B cell (primary cell): ENCODE measurements at regions not wholly inside any gene's neighbourhood (a gene's known extent, or its start where the extent isn't known, plus 50 kb on each side); places are given as distances from the start of the nearest gene placed in this dataset.

ENCODE experiments used
- ATAC-seq: fragments of 200-7000 bp; cut with Tn5 transposase; one replicate; pipeline ENCODE4 v1.10.0; 2021; ENCODE audit warnings: low read depth, mild to moderate bottlenecking, moderate number of reproducible peaks, moderate library complexity
- CTCF ChIA-PET: fragments of 350-600 bp; sonication (Branson Sonifier 250); formaldehyde crosslinking; loops from one replicate; lab custom pipeline; 2021; ENCODE audit warnings: antibody characterized with exemption, inconsistent platforms; lab: Charles Lee
- POLR2A ChIA-PET: fragments of 350-600 bp; sonication (Branson Sonifier 250); formaldehyde crosslinking; loops from one replicate; lab custom pipeline; 2021; ENCODE audit warnings: antibody characterized with exemption; lab: Charles Lee
- DNase-seq: peaks from one replicate; pipeline ENCODE4 v3.0.0; 2013
- H2AFZ ChIP-seq: 2 replicates; pipeline ENCODE4 v1.6.1; 2012; ENCODE audit warnings: mild to moderate bottlenecking, low read depth, low read length; ENCODE audit not compliant: insufficient read depth, poor library complexity, severe bottlenecking
- H3K27ac ChIP-seq, 2 donors: 1 replicate in 1 of 2; 2 replicates in 1 of 2; pipeline ENCODE4 v1.5.1; 2012 to 2013; ENCODE audit warnings: low read length in 2 of 2, mild to moderate bottlenecking in 2 of 2, moderate library complexity in 1 of 2
- H3K27me3 ChIP-seq, 4 experiments: fragments of 200-600 bp in 1 of 4; sonication (generic) in 1 of 4; replicated peaks in 1 of 4; 1 replicate in 2 of 4; 2 replicates in 2 of 4; pipeline versions ENCODE4 v1.6.1 to v1.7.0; 2013 to 2016; ENCODE audit warnings: low read length in 3 of 4, mild to moderate bottlenecking in 2 of 4, mixed read lengths in 1 of 4, moderate library complexity in 1 of 4; ENCODE audit not compliant: insufficient read depth in 4 of 4, control insufficient read depth in 3 of 4; ENCODE audit errors: control extremely low read depth in 1 of 4
- H3K36me3 ChIP-seq, 2 experiments: replicated peaks in 1 of 2; 1 replicate in 1 of 2; 2 replicates in 1 of 2; pipeline versions ENCODE4 v1.6.1 to v1.7.1; 2013; ENCODE audit warnings: low read length in 1 of 2; ENCODE audit not compliant: insufficient read depth in 2 of 2, control insufficient read depth in 1 of 2; ENCODE audit errors: control extremely low read depth in 1 of 2, extremely low read depth in 1 of 2
- H3K4me1 ChIP-seq, 2 donors: fragments of 200-600 bp in 1 of 2; sonication (generic) in 1 of 2; 1 replicate in 1 of 2; 2 replicates in 1 of 2; pipeline versions ENCODE4 v1.5.1 to v1.6.1; 2013 to 2017; ENCODE audit warnings: low read length in 2 of 2; ENCODE audit not compliant: control insufficient read depth in 2 of 2, insufficient read depth in 2 of 2
- H3K4me2 ChIP-seq: replicated peaks from 2 replicates; pipeline ENCODE3; 2012; ENCODE audit warnings: mild to moderate bottlenecking, low read depth, low read length; ENCODE audit not compliant: poor library complexity, severe bottlenecking
- H3K4me3 ChIP-seq, 5 experiments: fragments of 200-600 bp in 1 of 5; sonication (generic) in 1 of 5; 1 replicate in 3 of 5; 2 replicates in 2 of 5; pipeline versions ENCODE4 v1.5.1 to v1.7.0; 2011 to 2016; ENCODE audit warnings: low read length in 4 of 5, mild to moderate bottlenecking in 4 of 5, low read depth in 2 of 5, control low read depth in 1 of 5, moderate library complexity in 1 of 5; ENCODE audit not compliant: insufficient read depth in 1 of 5; ENCODE audit errors: control extremely low read depth in 1 of 5, extremely low read depth in 1 of 5
- H3K79me2 ChIP-seq: fragments of 200-600 bp; sonication (generic); one replicate; pipeline ENCODE4 v1.6.0; 2016; ENCODE audit warnings: low read length; ENCODE audit not compliant: control insufficient read depth, insufficient read depth
- H3K9ac ChIP-seq: fragments of 200-600 bp; sonication (generic); 2 replicates; pipeline ENCODE4 v1.6.1; 2017; ENCODE audit warnings: mild to moderate bottlenecking, low read length, moderate library complexity
- H3K9me3 ChIP-seq, 3 donors: one replicate each; pipeline versions ENCODE4 v1.6.1 to v1.7.1; 2013; ENCODE audit warnings: low read length in 2 of 3; ENCODE audit not compliant: control insufficient read depth in 2 of 3, insufficient read depth in 1 of 3; ENCODE audit errors: control extremely low read depth in 1 of 3
- H4K20me1 ChIP-seq: 2 replicates; pipeline ENCODE4 v1.6.0; 2012; ENCODE audit warnings: mild to moderate bottlenecking, low read length; ENCODE audit not compliant: insufficient read depth, control insufficient read depth, poor library complexity, severe bottlenecking
- H3K27ac Mint-ChIP-seq: one replicate; pipeline ENCODE4 v1.8.0; 2021; ENCODE audit warnings: mixed read lengths
- H3K27me3 Mint-ChIP-seq: one replicate; pipeline ENCODE4 v1.8.0; 2021; ENCODE audit warnings: mixed read lengths
- H3K4me1 Mint-ChIP-seq: one replicate; pipeline ENCODE4 v1.8.0; 2021; ENCODE audit warnings: mixed read lengths
- H3K4me3 Mint-ChIP-seq: one replicate; pipeline ENCODE4 v1.8.0; 2021; ENCODE audit warnings: mixed read lengths
- H3K9me3 Mint-ChIP-seq: one replicate; pipeline ENCODE4 v1.8.0; 2022; ENCODE audit warnings: mixed read lengths; ENCODE audit not compliant: insufficient read depth
- EZH2 ChIP-seq: IDR thresholded peaks from 2 replicates; pipeline ENCODE4 v1.6.1; 2012; ENCODE audit warnings: borderline replicate concordance, low read depth, mild to moderate bottlenecking, moderate library complexity, low read length; ENCODE audit not compliant: insufficient read depth, poor library complexity, severe bottlenecking
- WGBS: methylation state at CpG from one replicate; pipeline ENCODE4 v1.1.5; 2013; ENCODE audit warnings: missing lambda C conversion rate; ENCODE audit not compliant: insufficient coverage; 5-methylcytosine and 5-hydroxymethylcytosine counted together
- intact Hi-C: fragments of 100-400 bp; cut with micrococcal nuclease; formaldehyde crosslinking; loops from one replicate; pipeline ENCODE4 v1.10.0; 2022
- TF ChIP-seq, protein P1 (sequence below): fragments of 200-600 bp; IDR thresholded peaks from one replicate; pipeline ENCODE4 v1.8.0; 2022; ENCODE audit warnings: antibody characterized with exemption, mild to moderate bottlenecking

DNA sequence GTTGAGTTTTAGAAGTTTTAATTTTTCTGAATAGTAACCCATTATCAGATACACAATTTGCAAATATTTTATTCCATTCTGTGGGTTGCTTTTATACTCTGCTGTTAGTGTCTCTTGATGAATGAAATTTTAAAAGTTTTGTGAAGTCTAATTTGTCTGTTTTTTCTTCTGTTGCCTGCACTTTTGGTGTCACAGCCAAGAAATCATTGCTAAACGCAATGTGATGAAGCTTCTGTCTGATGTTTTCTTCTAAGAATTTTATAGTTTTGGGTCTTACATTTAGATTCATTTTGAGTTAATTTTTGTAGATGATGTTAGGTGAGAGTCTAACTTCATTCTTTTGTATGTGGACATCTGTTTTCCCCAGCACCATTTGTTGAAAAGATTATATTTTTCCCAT lies 330.0 kb upstream of the FOXK1 start:
- Histone ChIP-seq H3K4me3 (no peak overlapping the region), H2AFZ (no peak overlapping the region), H3K27me3 (no peaks in the 10 kb centered on the region), H3K9me3 (no peaks in the 10 kb centered on the region), H3K4me2 (no peak overlapping the region), H3K27ac (no peak overlapping the region), H4K20me1 (no peaks in the 10 kb centered on the region), H3K9ac (no peak overlapping the region), H3K36me3 (no peaks in the 10 kb centered on the region), H3K79me2 (no peaks in the 10 kb centered on the region), H3K4me1 (no peaks in the 10 kb centered on the region)
- Mint-ChIP-seq H3K4me3 (no peak overlapping the region), H3K27ac (no peak overlapping the region), H3K9me3 (peaks cover 2% of the 10 kb centered on the region), H3K4me1 (no peaks in the 10 kb centered on the region), H3K27me3 (peaks cover 3% of the 10 kb centered on the region)
- TF ChIP-seq, protein P1, sequence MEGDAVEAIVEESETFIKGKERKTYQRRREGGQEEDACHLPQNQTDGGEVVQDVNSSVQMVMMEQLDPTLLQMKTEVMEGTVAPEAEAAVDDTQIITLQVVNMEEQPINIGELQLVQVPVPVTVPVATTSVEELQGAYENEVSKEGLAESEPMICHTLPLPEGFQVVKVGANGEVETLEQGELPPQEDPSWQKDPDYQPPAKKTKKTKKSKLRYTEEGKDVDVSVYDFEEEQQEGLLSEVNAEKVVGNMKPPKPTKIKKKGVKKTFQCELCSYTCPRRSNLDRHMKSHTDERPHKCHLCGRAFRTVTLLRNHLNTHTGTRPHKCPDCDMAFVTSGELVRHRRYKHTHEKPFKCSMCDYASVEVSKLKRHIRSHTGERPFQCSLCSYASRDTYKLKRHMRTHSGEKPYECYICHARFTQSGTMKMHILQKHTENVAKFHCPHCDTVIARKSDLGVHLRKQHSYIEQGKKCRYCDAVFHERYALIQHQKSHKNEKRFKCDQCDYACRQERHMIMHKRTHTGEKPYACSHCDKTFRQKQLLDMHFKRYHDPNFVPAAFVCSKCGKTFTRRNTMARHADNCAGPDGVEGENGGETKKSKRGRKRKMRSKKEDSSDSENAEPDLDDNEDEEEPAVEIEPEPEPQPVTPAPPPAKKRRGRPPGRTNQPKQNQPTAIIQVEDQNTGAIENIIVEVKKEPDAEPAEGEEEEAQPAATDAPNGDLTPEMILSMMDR, result no peak
- TF ChIP-seq EZH2, result no peak
- no CpG with 5 or more reads among the region's 1 CpG for WGBS
- DNase-seq, result no peak
- POLR2A ChIA-PET, result no interaction called here
- ATAC-seq, result no peak
- intact Hi-C loops, result no loop called here
- CTCF ChIA-PET, result no interaction called here

DNA sequence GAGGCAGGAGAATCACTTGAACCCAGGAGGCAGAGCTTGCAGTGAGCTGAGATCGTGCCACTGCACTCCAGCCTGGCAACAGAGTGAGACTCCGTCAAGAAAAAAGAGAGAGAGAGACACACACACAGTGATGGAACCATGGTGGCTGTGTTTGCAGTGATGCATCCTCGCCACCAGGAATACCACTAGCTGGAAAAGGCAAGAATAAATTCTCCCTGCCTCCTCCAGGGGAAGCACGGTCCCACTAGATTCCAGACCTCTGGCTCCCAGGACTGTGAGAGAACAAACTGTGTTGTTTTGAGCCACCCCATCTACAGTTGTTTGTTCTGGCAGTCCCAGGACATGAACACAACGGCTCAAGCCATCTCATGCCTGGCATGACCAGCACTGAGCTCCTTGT lies 320.3 kb upstream of the FOXK1 start:
- intact Hi-C loops, result no loop called here
- Histone ChIP-seq H3K27me3 (no peaks in the 10 kb centered on the region), H3K9me3 (peaks cover 0 to 4% (median 0%) of the 10 kb centered on the region in 3 donors), H4K20me1 (no peaks in the 10 kb centered on the region), H3K4me2 (no peak overlapping the region), H3K36me3 (no peaks in the 10 kb centered on the region), H3K9ac (no peak overlapping the region), H3K4me3 (no peak overlapping the region), H2AFZ (no peak overlapping the region), H3K79me2 (no peaks in the 10 kb centered on the region), H3K4me1 (no peaks in the 10 kb centered on the region), H3K27ac (no peak overlapping the region)
- DNase-seq (no peak), ATAC-seq (no peak)
- ChIA-PET POLR2A (no interaction called here), CTCF (no interaction called here)
- H3K4me1 Mint-ChIP-seq, result no peaks in the 10 kb centered on the region
- no peak overlapping the region for H3K4me3 Mint-ChIP-seq
- no peak for TF ChIP-seq EZH2
- TF ChIP-seq, protein P1, result no peak
- 76% methylated on average over 4 of the region's 5 CpGs for WGBS
- no peak overlapping the region for H3K27ac Mint-ChIP-seq
- peaks cover 9% of the 10 kb centered on the region for H3K27me3 Mint-ChIP-seq
- no peaks in the 10 kb centered on the region for H3K9me3 Mint-ChIP-seq
